GM19467 (cell line): ENCODE measurements at regions not wholly inside any gene's neighbourhood (a gene's known extent, or its start where the extent isn't known, plus 50 kb on each side); places are given as distances from the start of the nearest gene placed in this dataset.
"Not testable (repeated sequence)": the region's sequence is repeated elsewhere in the genome, so short reads cannot be mapped to it uniquely, and the experiment has no call there.

Source experiments
- ATAC-seq: cut with Tn5 transposase; IDR thresholded peaks from one replicate; pipeline ENCODE4 v1.9.1; 2021; ENCODE audit warnings: mild to moderate bottlenecking, moderate library complexity; ENCODE audit not compliant: unreplicated experiment

GRCh38 chr4:135114079-135114478 is 912.5 kb upstream of the PABPC4L start:
- ATAC-seq: no peak

GRCh38 chr4:135098061-135098460 is 896.5 kb upstream of the PABPC4L start:
- no peak for ATAC-seq

GRCh38 chr4:135073389-135073788 is 871.8 kb upstream of the PABPC4L start:
- ATAC-seq: no peak

GRCh38 chr4:135072553-135072952 is 871.0 kb upstream of the PABPC4L start:
- ATAC-seq: no peak

GRCh38 chr4:135065366-135065765 is 863.8 kb upstream of the PABPC4L start:
- no peak for ATAC-seq

- no peak for ATAC-seq
Observed at GRCh38 chr4:135050086-135050717, 848.6 kb upstream of the PABPC4L start.

GRCh38 chr4:135032670-135033069 is 831.1 kb upstream of the PABPC4L start:
- ATAC-seq: no peak

GRCh38 chr4:135015771-135016170 is 814.2 kb upstream of the PABPC4L start:
- no peak for ATAC-seq

GRCh38 chr4:135007400-135007799 is 805.8 kb upstream of the PABPC4L start:
- ATAC-seq: no peak

GRCh38 chr4:134999169-134999568 is 797.6 kb upstream of the PABPC4L start:
- no peak for ATAC-seq

GRCh38 chr4:134961963-134962362 is 760.4 kb upstream of the PABPC4L start:
- ATAC-seq: no peak

- no peak for ATAC-seq
Observed at GRCh38 chr4:134958862-134959261, 757.3 kb upstream of the PABPC4L start.

GRCh38 chr4:134955059-134955458 is 753.5 kb upstream of the PABPC4L start:
- ATAC-seq: no peak

GRCh38 chr4:134952775-134953174 is 751.2 kb upstream of the PABPC4L start:
- no peak for ATAC-seq

- ATAC-seq: no peak
Observed at GRCh38 chr4:134952305-134952704, 750.7 kb upstream of the PABPC4L start.

GRCh38 chr4:134948110-134948642 is 746.6 kb upstream of the PABPC4L start:
- ATAC-seq: no peak

- ATAC-seq: no peak
Observed at GRCh38 chr4:134944115-134944514, 742.5 kb upstream of the PABPC4L start.

- ATAC-seq: no peak
Observed at GRCh38 chr4:134936014-134936413, 734.4 kb upstream of the PABPC4L start.

- no peak for ATAC-seq
Observed at GRCh38 chr4:134935320-134935719, 733.7 kb upstream of the PABPC4L start.

- no peak for ATAC-seq
Observed at GRCh38 chr4:134934036-134934808, 732.6 kb upstream of the PABPC4L start.

- no peak for ATAC-seq
Observed at GRCh38 chr4:134915355-134915754, 713.8 kb upstream of the PABPC4L start.

GRCh38 chr4:134914250-134914649 is 712.7 kb upstream of the PABPC4L start:
- ATAC-seq: not testable (repeated sequence)
